Urinary bladder (tissue), 3 donors: ENCODE measurements at regions not wholly inside any gene's neighbourhood (a gene's known extent, or its start where the extent isn't known, plus 50 kb on each side); places are given as distances from the start of the nearest gene placed in this dataset.

ENCODE experiments used
- DNase-seq: peaks from one replicate; pipeline ENCODE4 v3.0.0-alpha.2; 2015; ENCODE audit errors: extremely low spot score
- H3K27ac ChIP-seq: one replicate; pipeline ENCODE4 v1.5.1; 2013; ENCODE audit warnings: low read depth, mild to moderate bottlenecking, moderate library complexity
- H3K36me3 ChIP-seq: one replicate; pipeline ENCODE4 v1.6.1; 2013; ENCODE audit warnings: mild to moderate bottlenecking, moderate library complexity; ENCODE audit not compliant: insufficient read depth
- H3K4me1 ChIP-seq: one replicate; pipeline ENCODE4 v1.6.1; 2013; ENCODE audit warnings: mild to moderate bottlenecking, moderate library complexity; ENCODE audit not compliant: insufficient read depth
- H3K4me3 ChIP-seq: one replicate; pipeline ENCODE4 v1.5.1; 2013; ENCODE audit warnings: low read depth, low read length
- WGBS: extraction: QIAGEN DNeasy Blood & Tissue Kit; methylation state at CpG from one replicate; pipeline ENCODE4 v1.1.7; 2013; 5-methylcytosine and 5-hydroxymethylcytosine counted together
- donor health status: healthy with polysubstance abuse.
- donor health status: healthy.

DNA sequence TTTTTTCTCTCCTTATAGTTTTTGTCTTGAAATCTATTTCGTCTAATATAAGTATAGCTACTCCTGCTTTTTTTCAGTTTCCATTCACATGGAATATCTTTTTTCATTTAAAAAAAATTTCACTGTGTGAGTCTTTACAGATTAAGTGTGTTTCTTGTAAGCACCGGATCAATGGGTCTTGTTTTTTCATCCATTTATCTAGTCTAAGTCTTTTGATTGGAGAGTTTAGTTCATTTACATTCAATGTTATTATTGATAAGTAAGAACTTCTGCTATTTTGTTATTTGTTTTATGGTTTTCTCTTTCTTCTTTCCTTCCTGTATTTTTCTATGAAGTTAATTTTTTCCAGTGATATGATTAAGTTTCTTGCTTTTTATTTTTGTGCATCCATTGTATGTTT is 216.7 kb upstream of the CNTNAP2 start:
- no peaks in the 10 kb centered on the region for H3K36me3 ChIP-seq
- no peak overlapping the region for H3K4me3 ChIP-seq
- H3K4me1 ChIP-seq, result no peaks in the 10 kb centered on the region
- no peak overlapping the region for H3K27ac ChIP-seq
- 81% methylated on average over 2 of the region's 2 CpGs for WGBS
- no peak for DNase-seq

GRCh38 chr7:145893925-145894535 is 222.6 kb upstream of the CNTNAP2 start:
- Histone ChIP-seq H3K4me1 (no peaks in the 10 kb centered on the region), H3K27ac (no peak overlapping the region), H3K36me3 (no peaks in the 10 kb centered on the region), H3K4me3 (no peak overlapping the region)
- WGBS, result 91% methylated on average over 4 of the region's 4 CpGs
- DNase-seq, result no peak

GRCh38 chr7:145884716-145885514 is 231.7 kb upstream of the CNTNAP2 start:
- DNase-seq, result no peak
- H3K4me1 ChIP-seq, result no peaks in the 10 kb centered on the region
- no peak overlapping the region for H3K27ac ChIP-seq
- no peaks in the 10 kb centered on the region for H3K36me3 ChIP-seq
- H3K4me3 ChIP-seq, result no peak overlapping the region
- 76% methylated on average over 5 of the region's 5 CpGs for WGBS

DNA sequence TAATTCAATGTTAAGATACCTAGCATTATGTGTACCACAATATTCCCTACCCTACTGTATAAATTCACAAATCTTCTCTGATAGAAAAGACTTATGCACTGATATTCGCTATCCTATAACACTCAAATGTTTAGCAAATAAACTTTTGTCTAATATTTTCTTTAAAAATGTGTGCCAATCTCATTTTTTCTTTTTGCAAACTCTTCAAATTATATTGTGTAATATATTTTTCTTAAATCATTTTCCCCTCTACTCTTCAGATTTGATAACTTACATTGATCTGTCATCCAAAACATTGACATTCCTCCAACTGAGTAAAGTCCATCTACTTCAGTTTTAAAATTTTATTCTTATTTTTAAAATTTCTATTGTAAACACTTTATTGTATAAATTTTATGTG is 240.2 kb upstream of the CNTNAP2 start:
- Histone ChIP-seq H3K27ac (no peak overlapping the region), H3K36me3 (no peaks in the 10 kb centered on the region), H3K4me3 (no peak overlapping the region), H3K4me1 (no peaks in the 10 kb centered on the region)
- no peak for DNase-seq
- 69% methylated on average over 1 of the region's 1 CpG for WGBS

DNA sequence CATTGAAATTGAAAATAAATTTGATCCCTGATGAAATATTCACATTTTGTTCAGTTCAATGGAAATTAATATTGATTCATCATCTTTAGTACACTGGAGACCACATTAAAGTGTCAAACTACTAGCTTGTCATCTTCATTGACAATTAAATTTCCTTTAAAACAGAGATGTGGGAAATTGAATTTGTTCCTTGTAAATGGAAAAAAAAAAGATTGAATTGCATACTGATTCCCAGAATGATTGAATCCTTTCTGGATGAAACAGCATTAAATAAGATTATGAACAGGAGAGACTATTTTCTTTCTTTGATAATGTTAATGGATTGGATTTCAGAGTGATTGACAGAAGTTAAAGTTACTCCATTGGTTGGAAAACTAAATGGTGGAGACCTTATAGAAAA is 241.3 kb upstream of the CNTNAP2 start:
- Histone ChIP-seq H3K27ac (no peak overlapping the region), H3K4me3 (no peak overlapping the region), H3K36me3 (no peaks in the 10 kb centered on the region), H3K4me1 (no peaks in the 10 kb centered on the region)
- no peak for DNase-seq

DNA sequence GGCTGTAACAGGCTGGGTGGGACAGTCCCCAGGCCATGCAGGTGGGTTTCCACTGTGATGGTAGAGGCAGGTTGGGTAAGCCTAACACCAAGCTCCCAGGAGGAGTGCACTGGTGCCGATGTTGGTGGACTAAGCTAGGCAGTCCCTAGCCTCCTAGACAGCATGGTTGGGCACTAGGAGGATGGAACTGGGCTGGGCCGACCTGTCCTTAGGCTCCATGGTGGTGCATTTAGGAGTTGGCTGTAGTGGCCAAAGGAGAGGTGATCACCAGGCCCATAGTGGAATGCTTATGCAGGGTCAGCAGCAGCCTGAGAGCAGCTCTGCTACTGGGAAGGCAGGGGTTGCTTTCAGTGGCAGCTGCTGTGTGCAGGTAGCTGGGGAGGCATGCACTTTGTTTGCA is 247.7 kb upstream of the CNTNAP2 start:
- WGBS, result 90% methylated on average over 2 of the region's 2 CpGs

GRCh38 chr7:145862212-145862611 is 254.4 kb upstream of the CNTNAP2 start:
- Histone ChIP-seq H3K27ac (no peak overlapping the region), H3K4me3 (no peak overlapping the region), H3K36me3 (no peaks in the 10 kb centered on the region), H3K4me1 (no peaks in the 10 kb centered on the region)
- 84% methylated on average over 5 of the region's 5 CpGs for WGBS
- no peak for DNase-seq

More for the DNA sequence above, 247.7 kb upstream of the CNTNAP2 start:
- no peak for DNase-seq
- Histone ChIP-seq H3K4me1 (no peaks in the 10 kb centered on the region), H3K4me3 (no peak overlapping the region), H3K27ac (no peak overlapping the region), H3K36me3 (no peaks in the 10 kb centered on the region)

GRCh38 chr7:145860809-145861208 is 255.8 kb upstream of the CNTNAP2 start:
- Histone ChIP-seq H3K27ac (no peak overlapping the region), H3K4me1 (no peaks in the 10 kb centered on the region), H3K4me3 (no peak overlapping the region), H3K36me3 (no peaks in the 10 kb centered on the region)
- WGBS, result 80% methylated on average over 1 of the region's 1 CpG
- DNase-seq, result no peak

- H3K27ac ChIP-seq, result no peak overlapping the region
- DNase-seq, result no peak
- H3K4me1 ChIP-seq, result no peaks in the 10 kb centered on the region
- no peaks in the 10 kb centered on the region for H3K36me3 ChIP-seq
- WGBS, result 81% methylated on average over 6 of the region's 6 CpGs
- no peak overlapping the region for H3K4me3 ChIP-seq
Measured at GRCh38 chr7:145850636-145851035, 266.0 kb upstream of the CNTNAP2 start.

GRCh38 chr7:145848691-145849090 is 267.9 kb upstream of the CNTNAP2 start:
- DNase-seq, result no peak
- WGBS, result 57% methylated on average over 1 of the region's 1 CpG
- no peaks in the 10 kb centered on the region for H3K4me1 ChIP-seq
- no peak overlapping the region for H3K4me3 ChIP-seq
- H3K27ac ChIP-seq, result no peak overlapping the region
- H3K36me3 ChIP-seq, result no peaks in the 10 kb centered on the region

- H3K4me1 ChIP-seq, result no peaks in the 10 kb centered on the region
- no peak overlapping the region for H3K4me3 ChIP-seq
- DNase-seq, result no peak
- no peak overlapping the region for H3K27ac ChIP-seq
- H3K36me3 ChIP-seq, result no peaks in the 10 kb centered on the region
- WGBS, result 63% methylated on average over 6 of the region's 6 CpGs
Measured at GRCh38 chr7:145845345-145845744, 271.3 kb upstream of the CNTNAP2 start.

DNA sequence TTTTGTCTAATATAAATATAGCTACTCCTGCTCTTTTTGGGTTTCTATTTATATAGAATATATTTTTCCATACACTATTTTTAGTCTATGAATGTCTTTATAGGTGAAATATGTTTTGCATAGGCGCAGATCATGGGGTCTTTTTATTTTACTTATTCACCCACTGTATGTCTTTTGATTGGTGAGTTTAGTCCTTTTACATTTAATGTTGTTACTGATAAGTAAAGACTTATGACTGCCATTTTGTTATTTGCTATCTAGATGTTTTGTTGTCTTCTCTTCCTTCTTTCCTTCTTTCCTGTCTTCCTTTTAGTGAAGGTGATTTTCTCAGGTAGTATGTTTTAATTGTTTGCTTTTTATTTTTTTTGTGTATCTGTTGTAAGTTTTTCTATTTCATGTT is 276.8 kb upstream of the CNTNAP2 start:
- WGBS, result 92% methylated on average over 1 of the region's 1 CpG
- no peaks in the 10 kb centered on the region for H3K36me3 ChIP-seq
- no peak overlapping the region for H3K4me3 ChIP-seq
- no peaks in the 10 kb centered on the region for H3K4me1 ChIP-seq
- H3K27ac ChIP-seq, result no peak overlapping the region
- DNase-seq, result no peak

DNA sequence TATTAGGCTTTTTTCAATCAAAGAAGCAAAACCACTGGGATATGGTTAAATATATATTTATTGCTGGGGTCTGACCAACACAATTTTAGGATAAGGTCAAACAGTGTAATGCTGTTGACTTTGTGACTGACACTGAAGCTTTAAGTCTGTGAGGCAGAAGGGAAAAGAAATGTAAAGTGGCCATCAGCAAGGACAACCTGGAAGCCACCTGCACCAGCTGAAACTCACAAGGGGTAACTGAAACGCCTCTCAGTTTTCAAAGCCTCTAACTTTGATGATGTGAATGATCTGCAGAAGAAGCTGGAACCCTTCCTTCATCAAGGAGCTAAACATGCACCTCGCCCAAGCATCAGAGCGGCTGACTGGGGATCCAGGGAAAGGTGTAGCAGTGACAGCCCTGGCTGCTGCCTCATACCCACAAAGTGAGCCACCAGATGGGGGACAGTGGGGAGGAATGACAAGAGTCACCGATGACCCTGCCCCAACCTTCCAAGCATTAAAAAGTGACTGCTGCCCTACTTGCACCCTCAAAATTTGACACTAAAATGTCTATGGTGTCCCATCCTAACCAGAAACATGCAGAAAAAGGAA is 284.9 kb upstream of the CNTNAP2 start:
- no peak for DNase-seq
- Histone ChIP-seq H3K4me1 (no peaks in the 10 kb centered on the region), H3K27ac (no peak overlapping the region), H3K36me3 (no peaks in the 10 kb centered on the region), H3K4me3 (no peak overlapping the region)
- 83% methylated on average over 4 of the region's 4 CpGs for WGBS

DNA sequence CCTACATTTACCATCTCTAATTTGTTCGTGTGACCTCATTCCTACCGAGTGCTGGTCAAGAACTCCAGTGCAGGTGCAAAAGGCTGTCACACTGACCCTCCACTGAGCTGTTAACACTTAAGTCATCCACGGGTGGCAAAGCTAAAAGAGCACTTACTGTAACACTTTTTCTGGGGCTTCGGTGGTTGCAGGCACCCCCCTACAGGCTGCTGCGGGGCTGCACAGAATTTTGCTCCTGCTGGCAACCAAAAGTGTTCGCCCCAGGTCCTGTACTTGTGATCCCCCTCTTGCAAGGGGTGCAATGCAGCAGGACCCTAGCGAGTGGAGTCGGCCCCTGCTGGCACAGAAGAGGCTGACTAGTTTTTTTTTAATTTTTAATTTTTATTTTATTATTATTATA is 298.9 kb upstream of the CNTNAP2 start:
- 87% methylated on average over 8 of the region's 8 CpGs for WGBS
- Histone ChIP-seq H3K4me3 (no peak overlapping the region), H3K27ac (no peak overlapping the region), H3K36me3 (no peaks in the 10 kb centered on the region), H3K4me1 (no peaks in the 10 kb centered on the region)
- no peak for DNase-seq
